ENCODE measurements at regions not wholly inside any gene's neighbourhood (a gene's known extent, or its start where the extent isn't known, plus 50 kb on each side); places are given as distances from the start of the nearest gene placed in this dataset.
"Not testable (repeated sequence)": the region's sequence is repeated elsewhere in the genome, so short reads cannot be mapped to it uniquely, and the experiment has no call there.

GRCh38 chr5:86442036-86442745 lies 175.6 kb upstream of the COX7C start:
- DNase-seq: no peak

GRCh38 chr5:86447362-86447761 lies 170.4 kb upstream of the COX7C start:
- no peak for DNase-seq

GRCh38 chr5:86452251-86452650 lies 165.5 kb upstream of the COX7C start:
- DNase-seq: no peak

GRCh38 chr5:86460519-86460918 lies 157.2 kb upstream of the COX7C start:
- no peak for DNase-seq

GRCh38 chr5:86461169-86461956 lies 156.4 kb upstream of the COX7C start:
- DNase-seq: no peak

GRCh38 chr5:86463339-86463738 lies 154.4 kb upstream of the COX7C start:
- DNase-seq: no peak

GRCh38 chr5:86465052-86465838 lies 152.5 kb upstream of the COX7C start:
- no peak for DNase-seq

GRCh38 chr5:86466721-86467120 lies 151.0 kb upstream of the COX7C start:
- DNase-seq: not testable (repeated sequence)

GRCh38 chr5:86482008-86482407 lies 135.7 kb upstream of the COX7C start:
- no peak for DNase-seq

GRCh38 chr5:86493777-86494176 lies 124.0 kb upstream of the COX7C start:
- DNase-seq: no peak

- DNase-seq: no peak
These were observed 116.8 kb upstream of the COX7C start for GRCh38 chr5:86500947-86501346.

- DNase-seq: no peak
These were observed 110.2 kb upstream of the COX7C start for GRCh38 chr5:86507574-86507973.

- not testable (repeated sequence) for DNase-seq
These were observed 107.3 kb upstream of the COX7C start for GRCh38 chr5:86510330-86510915.

- DNase-seq: no peak
These were observed 94.0 kb upstream of the COX7C start for GRCh38 chr5:86523718-86524117.

GRCh38 chr5:86525622-86526021 lies 92.1 kb upstream of the COX7C start:
- no peak for DNase-seq

- no peak for DNase-seq
These were observed 90.9 kb upstream of the COX7C start for GRCh38 chr5:86526811-86527348.

GRCh38 chr5:86532429-86532828 lies 85.3 kb upstream of the COX7C start:
- DNase-seq: no peak

- DNase-seq: no peak
These were observed 81.3 kb upstream of the COX7C start for GRCh38 chr5:86536396-86536795.

- DNase-seq: no peak
These were observed 75.2 kb upstream of the COX7C start for GRCh38 chr5:86542532-86542931.

GRCh38 chr5:86546044-86546443 lies 71.7 kb upstream of the COX7C start:
- DNase-seq: no peak

GRCh38 chr5:86546582-86546981 lies 71.2 kb upstream of the COX7C start:
- no peak for DNase-seq

- no peak for DNase-seq
These were observed 63.1 kb upstream of the COX7C start for GRCh38 chr5:86554638-86555037.

- no peak for DNase-seq
These were observed 59.8 kb upstream of the COX7C start for GRCh38 chr5:86557920-86558319.

Measured in NCI-H1436 treated with DMSO at 0.1 percent for 48 hours (cell line).